HuH-7.5 (cell line): ENCODE measurements at regions not wholly inside any gene's neighbourhood (a gene's known extent, or its start where the extent isn't known, plus 50 kb on each side); places are given as distances from the start of the nearest gene placed in this dataset.
A peak's percentile ranks its signal among the peaks of the same experiment; 100 is the strongest.

ENCODE experiments used
- DNase-seq: peaks from one replicate; pipeline ENCODE4 v3.0.0; 2011; ENCODE audit warnings: low spot score

GRCh38 chr5:105030153-105030552 lies 1467.6 kb upstream of the NUDT12 start:
- no peak for DNase-seq

GRCh38 chr5:105015098-105015497 lies 1452.5 kb upstream of the NUDT12 start:
- DNase-seq, result no peak

- no peak for DNase-seq
These were observed 1436.0 kb upstream of the NUDT12 start for GRCh38 chr5:104998572-104998971.

- no peak for DNase-seq
These were observed 1435.6 kb upstream of the NUDT12 start for GRCh38 chr5:104998169-104998568.

- no peak for DNase-seq
These were observed 1424.5 kb upstream of the NUDT12 start for GRCh38 chr5:104987074-104987473.

- DNase-seq, result peak; percentile 8
These were observed 1414.9 kb upstream of the NUDT12 start for GRCh38 chr5:104977529-104977928.

- no peak for DNase-seq
These were observed 1405.3 kb upstream of the NUDT12 start for GRCh38 chr5:104967806-104968410.

- DNase-seq, result no peak
These were observed 1402.4 kb upstream of the NUDT12 start for GRCh38 chr5:104965006-104965405.

GRCh38 chr5:104955479-104955878 lies 1392.9 kb upstream of the NUDT12 start:
- no peak for DNase-seq

- DNase-seq, result no peak
These were observed 1390.3 kb upstream of the NUDT12 start for GRCh38 chr5:104952876-104953275.

- DNase-seq, result no peak
These were observed 1389.2 kb upstream of the NUDT12 start for GRCh38 chr5:104951829-104952228.

GRCh38 chr5:104947076-104947475 lies 1384.5 kb upstream of the NUDT12 start:
- no peak for DNase-seq

GRCh38 chr5:104942735-104943134 lies 1380.1 kb upstream of the NUDT12 start:
- DNase-seq, result no peak

GRCh38 chr5:104941030-104941645 lies 1378.5 kb upstream of the NUDT12 start:
- no peak for DNase-seq

- no peak for DNase-seq
These were observed 1375.0 kb upstream of the NUDT12 start for GRCh38 chr5:104937598-104937997.

- DNase-seq, result no peak
These were observed 1369.8 kb upstream of the NUDT12 start for GRCh38 chr5:104932431-104932830.

- no peak for DNase-seq
These were observed 1366.4 kb upstream of the NUDT12 start for GRCh38 chr5:104928906-104929520.

- DNase-seq, result no peak
These were observed 1352.6 kb upstream of the NUDT12 start for GRCh38 chr5:104915226-104915625.

- no peak for DNase-seq
These were observed 1352.0 kb upstream of the NUDT12 start for GRCh38 chr5:104914536-104915070.

- DNase-seq, result no peak
These were observed 1351.3 kb upstream of the NUDT12 start for GRCh38 chr5:104913841-104914281.

- DNase-seq, result no peak
These were observed 1347.2 kb upstream of the NUDT12 start for GRCh38 chr5:104909803-104910202.

GRCh38 chr5:104904561-104904960 lies 1342.0 kb upstream of the NUDT12 start:
- DNase-seq, result no peak

- DNase-seq, result no peak
These were observed 1341.4 kb upstream of the NUDT12 start for GRCh38 chr5:104903941-104904340.
